Right atrium auricular region (tissue), 2 donors: ENCODE measurements at regions not wholly inside any gene's neighbourhood (a gene's known extent, or its start where the extent isn't known, plus 50 kb on each side); places are given as distances from the start of the nearest gene placed in this dataset.
"Not testable (repeated sequence)": the region's sequence is repeated elsewhere in the genome, so short reads cannot be mapped to it uniquely, and the experiment has no call there.

Source experiments
- DNase-seq: peaks from one replicate; pipeline ENCODE4 v3.0.0-alpha.2; 2019; ENCODE audit warnings: low spot score
- H3K27ac ChIP-seq, 2 donors: fragments of 200-600 bp; sonication (generic); 1 replicate in 1 of 2; 2 replicates in 1 of 2; pipeline ENCODE4 v1.5.1; 2016 to 2019
- H3K27me3 ChIP-seq, 2 donors: fragments of 200-600 bp; sonication (generic); one replicate each; pipeline versions ENCODE4 v1.5.1 to v1.6.0; 2017 to 2019
- H3K36me3 ChIP-seq: fragments of 200-600 bp; sonication (generic); one replicate; pipeline ENCODE4 v1.5.1; 2016
- H3K4me1 ChIP-seq, 2 donors: fragments of 200-600 bp; sonication (generic); one replicate each; pipeline versions ENCODE4 v1.5.1 to v1.6.0; 2017 to 2019
- H3K4me3 ChIP-seq, 2 donors: fragments of 200-600 bp; sonication (generic); 1 replicate in 1 of 2; 2 replicates in 1 of 2; pipeline ENCODE4 v1.5.1; 2017 to 2019; ENCODE audit warnings: mild to moderate bottlenecking in 1 of 2, moderate library complexity in 1 of 2
- H3K9me3 ChIP-seq, 2 donors: fragments of 200-600 bp; sonication (generic); one replicate each; pipeline ENCODE4 v1.5.1; 2019
- CTCF ChIP-seq, 2 donors: fragments of 200-600 bp; sonication (generic); IDR thresholded peaks; one replicate each; pipeline ENCODE4 v1.5.1; 2019; ENCODE audit warnings: antibody characterized with exemption in 2 of 2

GRCh38 chr12:60752589-60752988, 1156.8 kb downstream of the SLC16A7 start:
- Histone ChIP-seq H3K4me3 (no peak overlapping the region), H3K27ac (no peak overlapping the region), H3K27me3 (no peaks in the 10 kb centered on the region), H3K9me3 (peaks cover 0 to 4% of the 10 kb centered on the region in 2 donors), H3K4me1 (no peaks in the 10 kb centered on the region), H3K36me3 (no peaks in the 10 kb centered on the region)
- DNase-seq = no peak
- no peak for TF ChIP-seq CTCF (IDR thresholded peaks at IDR 0.05)

- H3K27me3 ChIP-seq = no peaks in the 10 kb centered on the region
- H3K36me3 ChIP-seq = no peaks in the 10 kb centered on the region
- H3K9me3 ChIP-seq = no peaks in the 10 kb centered on the region
- no peaks in the 10 kb centered on the region for H3K4me1 ChIP-seq
- H3K4me3 ChIP-seq = no peak overlapping the region
- no peak for DNase-seq
- no peak for TF ChIP-seq CTCF (IDR thresholded peaks at IDR 0.05)
- H3K27ac ChIP-seq = no peak overlapping the region
Observed at GRCh38 chr12:60758224-60758623, 1162.4 kb downstream of the SLC16A7 start.

GRCh38 chr12:60760965-60761364, 1165.1 kb downstream of the SLC16A7 start:
- no peak for TF ChIP-seq CTCF (IDR thresholded peaks at IDR 0.05)
- no peaks in the 10 kb centered on the region for H3K4me1 ChIP-seq
- H3K36me3 ChIP-seq = no peaks in the 10 kb centered on the region
- DNase-seq = no peak
- H3K4me3 ChIP-seq = no peak overlapping the region
- no peaks in the 10 kb centered on the region for H3K9me3 ChIP-seq
- H3K27me3 ChIP-seq = no peaks in the 10 kb centered on the region
- H3K27ac ChIP-seq = no peak overlapping the region

GRCh38 chr12:60801166-60801565, 1205.3 kb downstream of the SLC16A7 start:
- H3K27me3 ChIP-seq, H3K27ac ChIP-seq, H3K9me3 ChIP-seq, H3K4me3 ChIP-seq, H3K36me3 ChIP-seq, H3K4me1 ChIP-seq, DNase-seq: not testable (repeated sequence)

- Histone ChIP-seq H3K9me3 (peaks cover 0 to 3% of the 10 kb centered on the region in 2 donors), H3K4me1 (no peaks in the 10 kb centered on the region), H3K36me3 (no peaks in the 10 kb centered on the region), H3K27ac (no peak overlapping the region), H3K27me3 (no peaks in the 10 kb centered on the region), H3K4me3 (no peak overlapping the region)
- no peak for DNase-seq
- no peak for TF ChIP-seq CTCF (IDR thresholded peaks at IDR 0.05)
Observed at GRCh38 chr12:60803147-60803546, 1207.3 kb downstream of the SLC16A7 start.

GRCh38 chr12:60805364-60805763, 1209.5 kb downstream of the SLC16A7 start:
- H3K9me3 ChIP-seq = peaks cover 0 to 3% of the 10 kb centered on the region in 2 donors
- H3K27ac ChIP-seq = no peak overlapping the region
- H3K27me3 ChIP-seq = no peaks in the 10 kb centered on the region
- no peaks in the 10 kb centered on the region for H3K36me3 ChIP-seq
- DNase-seq = no peak
- H3K4me1 ChIP-seq = no peaks in the 10 kb centered on the region
- no peak for TF ChIP-seq CTCF (IDR thresholded peaks at IDR 0.05)
- no peak overlapping the region for H3K4me3 ChIP-seq
